ENCODE measurements at regions not wholly inside any gene's neighbourhood (a gene's known extent, or its start where the extent isn't known, plus 50 kb on each side); places are given as distances from the start of the nearest gene placed in this dataset.

GRCh38 chrX:75655627-75656026, 129.4 kb downstream of the MAGEE2 start:
- ChIA-PET POLR2A (no interaction called here), CTCF (no interaction called here)
- Histone ChIP-seq H3K36me3 (ENCODE audit: control insufficient read depth in 2 of 2, insufficient read depth in 1 of 2, low read length in 2 of 2) (no peaks in the 10 kb centered on the region), H3K4me1 (ENCODE audit: control insufficient read depth, insufficient read depth, low read length) (no peaks in the 10 kb centered on the region), H3K27ac (ENCODE audit: extremely low read depth, low read depth, low read length) (no peak overlapping the region), H3K9me3 (ENCODE audit: control insufficient read depth, insufficient read depth, low read depth, low read length) (peaks cover 3% of the 10 kb centered on the region; the same call in 1 of the 2 replicates), H3K4me3 (ENCODE audit: low read depth, low read length) (no peak overlapping the region)
- TF ChIP-seq ZNF549 (tag by site-specific recombination; IDR thresholded peaks at IDR 0.05) (no peak), ZNF610 (tag by site-specific recombination; IDR thresholded peaks at IDR 0.05; ENCODE audit: borderline replicate concordance) (no peak), ZNF23 (tag by site-specific recombination; IDR thresholded peaks at IDR 0.05; ENCODE audit: borderline replicate concordance) (no peak), GLIS1 (tag by site-specific recombination; IDR thresholded peaks at IDR 0.05) (no peak), ZNF510 (tag by site-specific recombination; IDR thresholded peaks at IDR 0.05; ENCODE audit: insufficient replicate concordance) (no peak), INSM2 (tag by site-specific recombination; IDR thresholded peaks at IDR 0.05) (no peak), ZNF692 (tag by site-specific recombination; IDR thresholded peaks at IDR 0.05) (no peak), ZNF157 (tag by site-specific recombination; IDR thresholded peaks at IDR 0.05) (no peak), ZNF791 (tag by site-specific recombination; IDR thresholded peaks at IDR 0.05) (no peak), ZNF580 (tag by site-specific recombination; IDR thresholded peaks at IDR 0.05) (no peak), ZNF776 (tag by site-specific recombination; IDR thresholded peaks at IDR 0.05; ENCODE audit: borderline replicate concordance) (no peak), ZBTB6 (tag by site-specific recombination; IDR thresholded peaks at IDR 0.05) (no peak), ZNF239 (tag by site-specific recombination; IDR thresholded peaks at IDR 0.05) (no peak), EGR2 (tag by site-specific recombination; IDR thresholded peaks at IDR 0.05; ENCODE audit: low read depth) (no peak), ZNF175 (tag by site-specific recombination; IDR thresholded peaks at IDR 0.05) (no peak), ZNF501 (tag by site-specific recombination; IDR thresholded peaks at IDR 0.05) (no peak)

- ChIA-PET POLR2A (interaction anchor here (0.7 kb wide), 1 partner anchor 271 kb away, joined by 4 read pairs; no protein-coding TSS in a partner anchor), CTCF (interaction anchor here (0.6 to 0.8 kb wide), 2 partner anchors 78 to 144 kb away, joined by 3 to 7 read pairs; no protein-coding TSS in a partner anchor)
- H3K9me3 ChIP-seq (ENCODE audit: control insufficient read depth, insufficient read depth, low read depth, low read length) = peaks cover 3% of the 10 kb centered on the region
- H3K4me3 ChIP-seq (ENCODE audit: low read depth, low read length) = no peak overlapping the region
- no peaks in the 10 kb centered on the region for H3K4me1 ChIP-seq (ENCODE audit: control insufficient read depth, insufficient read depth, low read length)
- no peaks in the 10 kb centered on the region for H3K36me3 ChIP-seq (ENCODE audit: control insufficient read depth in 2 of 2, insufficient read depth in 1 of 2, low read length in 2 of 2)
- H3K27ac ChIP-seq (ENCODE audit: extremely low read depth, low read depth, low read length) = no peak overlapping the region
- TF ChIP-seq ZNF433 (tag by site-specific recombination; IDR thresholded peaks at IDR 0.05; ENCODE audit: low read depth) (no peak), SETDB1 (IDR thresholded peaks at IDR 0.05; ENCODE audit: insufficient read length, low read length) (no peak), ZNF23 (tag by site-specific recombination; IDR thresholded peaks at IDR 0.05; ENCODE audit: borderline replicate concordance) (no peak), ZBTB11 (tag by site-specific recombination; conservative IDR thresholded peaks at IDR 0.05; ENCODE audit: low read depth) (no peak), ZNF658 (tag by site-specific recombination; IDR thresholded peaks at IDR 0.05) (no peak), ZNF404 (tag by site-specific recombination; IDR thresholded peaks at IDR 0.05) (no peak), ZNF155 (tag by site-specific recombination; IDR thresholded peaks at IDR 0.05) (no peak), ZNF157 (tag by site-specific recombination; IDR thresholded peaks at IDR 0.05) (no peak), ZNF529 (tag by site-specific recombination; IDR thresholded peaks at IDR 0.05; ENCODE audit: insufficient replicate concordance) (no peak), ZNF514 (tag by site-specific recombination; IDR thresholded peaks at IDR 0.05) (no peak), HOXC10 (CRISPR knock-in tag; IDR thresholded peaks at IDR 0.05) (no peak), ZNF558 (tag by site-specific recombination; IDR thresholded peaks at IDR 0.05) (no peak), SCRT1 (tag by site-specific recombination; IDR thresholded peaks at IDR 0.05; ENCODE audit: borderline replicate concordance) (no peak), ZNF133 (tag by site-specific recombination; IDR thresholded peaks at IDR 0.05) (no peak), WT1 (tag by site-specific recombination; IDR thresholded peaks at IDR 0.05) (no peak), ZNF302 (tag by site-specific recombination; IDR thresholded peaks at IDR 0.05; ENCODE audit: low read depth) (no peak)
Measured at GRCh38 chrX:75649829-75650228, 127.0 kb upstream of the ZDHHC15 start.

Data from HEK293 (cell line).